ENCODE measurements at regions not wholly inside any gene's neighbourhood (a gene's known extent, or its start where the extent isn't known, plus 50 kb on each side); places are given as distances from the start of the nearest gene placed in this dataset.

- DNase-seq (ENCODE audit: low spot score in 2 of 2), result no peak
- Histone ChIP-seq H3K4me3 (no peak overlapping the region), H3K4me1 (peaks cover 4 to 23% of the 10 kb centered on the region in 2 donors), H3K36me3 (no peaks in the 10 kb centered on the region), H3K27ac (no peak overlapping the region), H3K9me3 (no peaks in the 10 kb centered on the region), H3K27me3 (no peaks in the 10 kb centered on the region)
- intact Hi-C loops (cut with DNase I), result loop anchor here (5.0 kb wide), 1 partner anchor 34 kb away; no protein-coding TSS in a partner anchor
- no peak for TF ChIP-seq CTCF (IDR thresholded peaks at IDR 0.05)
Observed at GRCh38 chr2:189252991-189253675, 73.6 kb upstream of the COL5A2 start.

- TF ChIP-seq CTCF (IDR thresholded peaks at IDR 0.05), result no peak
- no peak for DNase-seq (ENCODE audit: low spot score in 2 of 2)
- Histone ChIP-seq H3K27me3 (no peaks in the 10 kb centered on the region), H3K4me3 (no peak overlapping the region), H3K27ac (peak overlapping the region; percentile 51 to 75), H3K9me3 (no peaks in the 10 kb centered on the region), H3K4me1 (peaks cover 4 to 25% of the 10 kb centered on the region in 2 donors), H3K36me3 (no peaks in the 10 kb centered on the region)
- intact Hi-C loops (cut with DNase I), result loop anchor here (5.0 kb wide), 1 partner anchor 33 kb away; no protein-coding TSS in a partner anchor
Observed at GRCh38 chr2:189253836-189254235, 74.3 kb upstream of the COL5A2 start.

GRCh38 chr2:189254268-189254883 lies 74.8 kb upstream of the COL5A2 start:
- intact Hi-C loops (cut with DNase I), result loop anchor here (5.0 kb wide), 1 partner anchor 33 kb away; no protein-coding TSS in a partner anchor
- peak; percentile 8 to 88 for DNase-seq (ENCODE audit: low spot score in 2 of 2)
- no peaks in the 10 kb centered on the region for H3K9me3 ChIP-seq
- no peak for TF ChIP-seq CTCF (IDR thresholded peaks at IDR 0.05)
- peak overlapping the region in 1 of 2 donors; percentile 5 for H3K4me3 ChIP-seq
- H3K36me3 ChIP-seq, result no peaks in the 10 kb centered on the region
- H3K4me1 ChIP-seq, result peaks cover 4 to 24% of the 10 kb centered on the region in 2 donors
- H3K27me3 ChIP-seq, result no peaks in the 10 kb centered on the region
- peak overlapping the region; percentile 51 to 75 for H3K27ac ChIP-seq

GRCh38 chr2:189255711-189256110 lies 76.2 kb upstream of the COL5A2 start:
- no peak overlapping the region for H3K27ac ChIP-seq
- H3K4me3 ChIP-seq, result no peak overlapping the region
- H3K4me1 ChIP-seq, result peaks cover 4 to 18% of the 10 kb centered on the region in 2 donors
- TF ChIP-seq CTCF (IDR thresholded peaks at IDR 0.05), result no peak
- no peaks in the 10 kb centered on the region for H3K27me3 ChIP-seq
- DNase-seq (ENCODE audit: low spot score in 2 of 2), result no peak
- intact Hi-C loops (cut with DNase I), result no loop called here
- no peaks in the 10 kb centered on the region for H3K36me3 ChIP-seq
- no peaks in the 10 kb centered on the region for H3K9me3 ChIP-seq

- no peaks in the 10 kb centered on the region for H3K27me3 ChIP-seq
- no peak overlapping the region for H3K4me3 ChIP-seq
- no peak for TF ChIP-seq CTCF (IDR thresholded peaks at IDR 0.05)
- no peak for DNase-seq (ENCODE audit: low spot score in 2 of 2)
- no peak overlapping the region for H3K27ac ChIP-seq
- no peaks in the 10 kb centered on the region for H3K36me3 ChIP-seq
- intact Hi-C loops (cut with DNase I), result no loop called here
- H3K9me3 ChIP-seq, result no peaks in the 10 kb centered on the region
- peaks cover 4 to 18% of the 10 kb centered on the region in 2 donors for H3K4me1 ChIP-seq
Observed at GRCh38 chr2:189258616-189259365, 79.2 kb upstream of the COL5A2 start.
